GM18519 (cell line): ENCODE measurements at regions not wholly inside any gene's neighbourhood (a gene's known extent, or its start where the extent isn't known, plus 50 kb on each side); places are given as distances from the start of the nearest gene placed in this dataset.

Experiments
- ATAC-seq: cut with Tn5 transposase; IDR thresholded peaks from one replicate; pipeline ENCODE4 v1.9.1; 2021; ENCODE audit warnings: mild to moderate bottlenecking, moderate library complexity; ENCODE audit not compliant: unreplicated experiment, low FRiP score

DNA sequence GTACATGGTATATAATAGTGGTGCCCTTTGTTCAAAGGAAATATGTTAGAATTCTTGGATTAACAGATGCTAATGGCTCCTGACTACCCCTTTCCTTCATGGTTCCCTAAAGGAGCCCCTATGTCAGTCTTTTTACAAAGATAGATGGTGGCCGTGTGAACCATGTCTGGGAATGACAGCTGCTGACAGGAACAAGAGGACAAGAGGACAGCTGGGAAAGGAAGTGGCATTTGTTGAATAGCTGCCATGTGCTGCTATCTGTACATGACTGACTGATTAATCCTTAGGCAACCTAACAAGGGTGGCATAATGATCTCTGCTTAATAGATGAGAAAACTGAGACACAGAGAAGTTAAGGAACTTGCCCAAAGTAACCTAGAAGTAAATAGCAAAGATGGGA is 321.7 kb downstream of the ZNF621 start:
- no peak for ATAC-seq

DNA sequence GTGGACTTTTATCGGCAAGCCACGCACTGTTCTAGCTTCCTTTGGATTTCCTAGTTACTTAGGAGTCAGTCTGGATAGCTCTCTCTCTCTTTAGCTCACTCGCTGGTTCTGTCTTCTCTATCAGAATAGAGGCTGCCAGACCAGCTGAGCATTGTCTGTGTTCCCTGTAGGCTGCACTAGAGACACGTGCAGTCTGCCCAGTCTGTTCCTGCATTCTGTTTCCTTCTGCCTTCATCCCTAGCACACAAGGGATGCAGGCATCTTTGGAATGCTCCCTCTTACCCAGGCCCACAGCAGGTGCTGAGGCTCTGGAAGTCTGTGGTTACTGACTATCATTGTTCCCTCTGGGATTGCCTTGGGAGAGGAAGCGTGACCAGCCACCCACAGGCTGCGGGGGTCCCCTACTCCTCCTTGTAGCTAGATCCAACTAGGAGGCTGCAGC is 322.8 kb downstream of the ZNF621 start:
- ATAC-seq: no peak

DNA sequence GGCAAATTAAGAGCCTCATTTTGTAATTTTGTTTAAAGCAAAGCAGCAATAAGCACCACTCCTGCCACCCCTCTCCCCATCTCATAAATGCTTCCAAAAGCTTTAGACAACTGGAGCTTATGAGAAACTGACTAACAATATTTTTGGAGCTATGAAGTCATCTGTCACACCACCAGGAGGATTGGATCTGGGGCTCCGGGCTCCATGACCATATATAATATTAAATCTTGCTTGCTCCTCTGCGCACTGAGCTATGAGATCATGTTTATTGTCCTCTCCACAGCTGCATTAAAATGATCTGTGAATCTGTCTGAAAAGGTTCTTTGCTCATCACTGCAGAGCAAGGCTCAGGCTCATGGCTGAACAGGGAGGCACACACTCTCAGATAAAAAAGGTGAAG is 323.7 kb downstream of the ZNF621 start:
- ATAC-seq: no peak

DNA sequence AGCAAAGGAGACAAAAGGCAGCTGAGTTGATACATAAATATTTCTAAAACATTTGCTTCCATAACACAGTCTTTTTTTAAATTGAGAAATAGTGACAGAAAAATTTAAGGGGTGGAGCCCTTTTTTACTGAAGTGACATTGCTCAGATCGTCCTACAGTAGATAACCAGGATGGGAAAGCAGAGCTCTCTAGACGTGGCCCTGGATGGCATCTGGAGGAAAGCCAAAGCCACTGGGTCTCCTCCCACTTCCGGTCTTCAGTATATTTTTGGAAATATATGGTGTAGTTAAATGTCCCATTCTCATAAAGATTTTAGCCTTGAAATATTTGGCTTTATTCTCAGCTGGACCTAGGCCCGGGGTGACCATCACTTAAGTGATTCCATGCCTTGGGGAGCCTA is 326.1 kb downstream of the ZNF621 start:
- no peak for ATAC-seq

DNA sequence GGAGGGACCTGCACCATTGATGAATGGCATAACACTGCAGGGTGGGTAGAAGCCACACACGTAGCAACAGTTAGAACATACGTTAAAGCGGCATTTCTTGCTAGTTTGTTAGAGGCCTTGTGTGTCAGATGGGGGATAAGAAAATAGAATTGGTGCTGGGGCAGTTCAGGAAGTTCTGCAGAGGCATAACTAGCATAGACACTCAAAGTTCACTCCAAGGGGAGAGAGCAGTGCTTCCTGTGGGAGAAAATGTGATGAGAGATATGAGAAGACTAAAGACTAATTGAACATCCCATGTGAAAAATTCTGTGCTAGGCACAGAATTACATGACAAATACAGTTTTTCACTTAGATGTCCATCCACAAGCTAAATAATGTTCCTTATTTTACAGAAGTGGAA is 327.1 kb downstream of the ZNF621 start:
- no peak for ATAC-seq

DNA sequence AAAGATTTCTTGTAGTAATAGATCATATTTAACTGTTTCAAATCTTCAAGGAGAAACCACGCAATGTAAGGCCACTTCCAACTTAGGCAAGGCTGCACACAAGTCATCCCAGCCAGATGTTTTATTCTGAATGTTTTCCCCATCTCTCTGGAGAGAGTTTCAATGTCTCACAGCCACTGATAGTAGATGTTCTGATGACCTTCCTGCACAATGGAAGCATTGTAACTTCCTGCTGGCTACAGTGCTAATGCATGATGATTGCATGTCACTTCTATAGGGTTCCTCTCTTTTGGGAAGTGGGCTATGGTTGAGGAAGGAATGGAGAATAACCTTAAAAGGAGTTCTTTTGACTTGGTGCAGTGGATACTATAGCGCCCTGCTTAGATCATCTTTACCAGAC is 328.0 kb downstream of the ZNF621 start:
- ATAC-seq: no peak

DNA sequence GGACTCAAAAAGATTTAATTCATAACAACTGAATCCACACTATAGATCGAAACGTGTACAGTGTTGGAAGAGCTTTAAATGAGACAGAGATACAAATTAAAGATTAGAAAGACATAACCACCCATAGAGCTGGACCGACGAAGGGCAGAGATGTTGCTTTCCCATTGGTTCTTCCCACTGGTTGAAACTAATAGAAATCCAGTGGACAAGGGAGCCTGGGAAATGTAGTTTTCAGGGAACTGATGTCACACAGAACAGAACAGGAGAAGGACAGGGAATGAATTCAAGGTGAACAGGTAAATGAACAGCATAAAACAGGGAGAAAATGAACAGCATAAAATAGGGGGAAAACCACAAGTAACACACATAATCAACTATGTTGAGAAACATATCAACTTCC is 328.7 kb downstream of the ZNF621 start:
- no peak for ATAC-seq

DNA sequence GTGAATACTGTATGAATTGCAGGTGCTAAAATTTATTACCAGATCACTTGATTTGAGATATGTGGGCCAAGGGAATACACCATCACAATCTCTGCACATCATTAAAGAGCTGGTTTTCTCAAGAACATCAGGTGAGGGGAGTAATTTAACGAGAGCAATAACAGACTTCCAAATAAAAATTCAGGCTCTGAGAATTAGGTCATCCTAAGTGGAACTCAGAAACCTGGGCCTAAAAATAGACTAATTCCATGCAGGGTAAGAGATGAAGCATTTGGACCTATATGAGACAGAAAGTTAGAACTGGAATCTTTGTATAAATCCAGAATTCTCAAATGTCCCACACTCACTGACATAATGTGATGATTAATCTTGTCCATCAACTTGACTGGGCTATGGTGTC is 331.1 kb downstream of the ZNF621 start:
- no peak for ATAC-seq

DNA sequence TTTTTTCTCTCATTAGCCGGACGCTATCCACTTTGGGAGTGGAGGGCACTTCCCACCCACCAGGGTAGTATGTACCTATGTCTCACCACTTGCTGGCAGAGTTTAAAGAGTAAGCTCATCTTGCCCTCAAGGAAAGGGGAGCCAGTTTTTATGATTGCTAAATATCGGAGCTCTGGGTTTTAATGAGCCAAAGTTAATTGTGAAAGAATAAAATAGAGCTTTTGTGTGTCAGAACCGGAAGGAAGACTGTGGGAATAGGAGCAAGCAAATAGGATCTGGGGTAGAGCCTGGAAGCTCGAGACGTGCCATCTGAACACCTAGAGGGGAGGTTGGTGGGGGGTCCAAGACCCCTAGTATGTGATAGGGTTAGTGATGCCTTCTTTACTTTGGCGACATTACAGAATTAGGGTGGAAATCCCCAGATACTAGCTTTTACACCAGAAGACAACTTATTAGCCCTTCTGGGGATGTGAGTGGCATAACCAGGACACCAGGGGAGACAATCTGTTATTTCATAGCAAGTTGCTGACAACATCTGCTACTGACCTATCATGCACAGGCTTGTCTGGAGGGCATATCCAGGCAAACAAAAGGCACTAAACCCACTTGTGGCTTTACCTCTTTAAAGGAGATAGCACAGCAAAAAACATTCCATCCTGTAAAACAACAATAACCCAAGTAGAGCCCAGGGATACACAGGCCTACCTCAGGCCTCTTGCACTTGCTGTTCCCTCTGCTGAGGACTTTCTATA is 333.8 kb downstream of the ZNF621 start:
- no peak for ATAC-seq

DNA sequence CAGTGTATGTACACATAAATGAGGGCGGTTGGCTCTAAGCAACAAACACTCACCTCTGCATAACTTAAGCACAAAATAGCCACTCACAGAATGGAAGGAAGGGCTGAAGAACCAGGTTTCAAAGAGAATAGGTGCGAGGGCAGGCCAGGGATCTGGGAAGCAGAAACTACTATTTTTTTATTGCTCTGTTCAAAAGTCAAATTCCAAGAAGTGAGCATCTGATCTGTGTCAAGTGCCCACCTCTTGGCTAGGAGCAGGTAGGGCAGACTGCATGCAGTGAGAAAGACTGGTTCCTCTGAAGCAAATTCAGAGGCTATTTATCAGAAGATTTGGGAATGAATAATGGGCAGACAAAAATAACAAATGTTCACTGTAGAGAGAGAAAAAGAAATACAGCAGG is 336.4 kb upstream of the CTNNB1 start:
- ATAC-seq: no peak

DNA sequence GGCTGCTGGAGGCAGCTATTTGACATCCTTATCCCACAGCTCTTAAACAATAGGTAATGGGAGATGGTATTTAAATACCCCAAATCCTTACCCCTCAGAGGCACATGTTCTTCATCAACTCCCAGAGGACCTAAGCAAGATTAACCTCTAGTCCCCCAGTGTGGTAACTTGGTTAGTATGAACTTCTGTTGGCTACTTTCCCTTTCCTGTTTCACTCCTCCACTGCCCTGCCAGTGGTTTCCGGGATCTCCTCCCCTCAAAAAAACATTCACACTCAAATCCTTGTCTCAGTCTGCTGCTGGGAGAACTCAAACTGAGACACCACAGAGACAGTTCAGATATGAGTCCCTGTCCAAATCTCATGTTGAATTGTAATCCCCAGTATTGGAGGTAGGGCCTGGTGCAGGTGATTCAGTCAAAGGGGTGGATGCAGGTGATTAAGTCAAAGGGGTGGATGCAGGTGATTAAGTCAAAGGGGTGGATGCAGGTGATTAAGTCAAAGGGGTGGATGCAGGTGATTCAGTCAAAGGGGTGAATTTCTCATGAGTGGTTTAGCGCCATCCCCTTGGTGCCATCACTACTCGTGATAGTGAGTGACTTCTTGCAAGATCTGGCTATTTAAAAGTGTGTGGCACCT is 335.0 kb upstream of the CTNNB1 start:
- no peak for ATAC-seq

DNA sequence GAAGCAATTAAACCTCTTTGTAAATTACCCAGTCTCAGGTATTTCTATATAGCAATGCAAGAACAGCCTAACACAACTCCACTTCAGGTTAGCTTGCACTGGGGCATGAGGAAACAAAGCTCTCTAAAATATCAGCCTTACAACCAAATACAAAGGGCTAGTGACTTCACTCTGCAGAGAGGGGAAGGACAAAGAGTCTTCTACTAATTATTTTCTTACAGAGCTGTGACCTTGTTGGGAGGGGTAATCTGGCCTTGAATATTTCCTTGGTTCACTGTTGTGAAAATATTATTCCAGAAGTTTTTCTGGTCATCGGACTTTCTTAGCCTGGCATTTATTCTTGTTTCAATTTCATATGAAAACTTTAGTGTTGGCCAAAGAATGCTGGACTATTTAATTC is 334.4 kb upstream of the CTNNB1 start:
- ATAC-seq: no peak

DNA sequence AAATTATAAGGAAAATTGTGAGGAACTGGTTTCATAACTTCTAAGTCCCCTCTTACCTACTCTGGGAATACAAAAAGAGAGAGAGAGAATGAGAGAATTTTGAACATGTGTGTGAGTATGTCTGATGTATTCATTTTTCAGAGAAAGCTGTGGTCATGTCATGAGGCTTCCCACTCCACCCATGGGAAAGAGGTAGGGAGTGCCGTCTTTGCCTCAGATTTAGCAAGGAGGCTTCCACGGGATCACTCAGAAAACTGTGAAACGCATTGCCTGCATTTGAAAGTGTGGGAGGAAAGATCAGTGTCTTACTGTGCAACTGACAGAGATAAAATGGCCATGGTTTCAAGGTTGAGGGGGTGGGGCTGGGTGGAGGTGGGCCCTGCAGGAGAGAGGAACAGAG is 331.5 kb upstream of the CTNNB1 start:
- ATAC-seq: no peak

DNA sequence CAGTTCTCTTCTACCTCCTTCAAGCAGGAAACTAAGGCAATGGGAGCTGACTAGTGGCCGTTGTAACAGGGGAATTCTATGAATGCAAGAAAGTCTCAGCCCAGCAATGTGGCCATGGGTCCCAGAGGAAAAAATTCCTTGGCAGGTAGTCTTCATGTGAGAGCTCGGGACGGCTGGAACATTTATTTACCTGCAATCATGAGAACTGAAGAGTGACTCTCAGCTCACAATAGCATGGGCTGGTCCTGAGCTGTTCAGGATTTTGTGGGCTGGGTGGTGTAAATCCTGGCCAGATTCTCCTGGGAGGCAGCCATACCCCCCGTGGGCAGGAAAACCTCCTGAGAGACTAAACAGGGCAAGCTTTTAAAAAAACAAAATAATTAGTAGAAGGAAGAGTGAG is 330.3 kb upstream of the CTNNB1 start:
- ATAC-seq: no peak

DNA sequence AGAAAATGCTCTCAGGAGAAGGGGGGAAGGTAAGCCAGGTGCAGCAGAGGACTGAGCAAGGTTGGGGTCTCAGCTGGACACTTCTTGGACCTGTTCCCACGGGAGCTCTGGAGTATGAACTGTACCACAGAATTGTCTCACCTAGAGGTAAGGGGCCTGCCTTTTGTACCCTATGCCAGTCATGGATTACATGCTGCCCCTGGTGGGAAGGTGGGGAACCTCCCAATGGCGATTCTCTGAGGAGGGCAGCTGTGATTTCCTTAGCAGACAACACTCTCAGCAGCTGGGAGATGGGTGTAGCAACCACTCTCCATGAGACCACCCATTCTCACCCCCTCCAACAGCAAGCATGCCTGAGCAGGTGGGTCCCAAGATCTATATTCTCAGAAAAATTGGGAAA is 329.4 kb upstream of the CTNNB1 start:
- no peak for ATAC-seq

DNA sequence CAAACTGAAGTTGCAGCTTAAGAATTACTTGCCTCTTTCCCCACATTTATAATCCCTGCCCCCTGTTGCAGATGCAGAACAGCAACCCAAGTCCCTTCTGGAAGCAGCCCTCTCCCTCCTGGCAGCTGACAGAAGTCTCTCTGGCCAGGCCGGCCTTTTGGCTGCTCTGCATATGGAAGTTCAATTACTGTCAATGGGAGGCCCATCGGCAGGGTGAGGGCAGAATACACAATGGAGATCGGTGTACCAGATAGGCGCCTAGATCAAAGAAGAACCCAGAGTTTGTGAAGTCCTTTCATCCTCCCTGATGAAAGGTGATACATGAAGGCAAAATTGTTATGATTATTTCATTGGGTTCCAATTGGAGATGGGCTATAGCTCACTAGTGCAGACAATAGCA is 327.9 kb upstream of the CTNNB1 start:
- no peak for ATAC-seq

DNA sequence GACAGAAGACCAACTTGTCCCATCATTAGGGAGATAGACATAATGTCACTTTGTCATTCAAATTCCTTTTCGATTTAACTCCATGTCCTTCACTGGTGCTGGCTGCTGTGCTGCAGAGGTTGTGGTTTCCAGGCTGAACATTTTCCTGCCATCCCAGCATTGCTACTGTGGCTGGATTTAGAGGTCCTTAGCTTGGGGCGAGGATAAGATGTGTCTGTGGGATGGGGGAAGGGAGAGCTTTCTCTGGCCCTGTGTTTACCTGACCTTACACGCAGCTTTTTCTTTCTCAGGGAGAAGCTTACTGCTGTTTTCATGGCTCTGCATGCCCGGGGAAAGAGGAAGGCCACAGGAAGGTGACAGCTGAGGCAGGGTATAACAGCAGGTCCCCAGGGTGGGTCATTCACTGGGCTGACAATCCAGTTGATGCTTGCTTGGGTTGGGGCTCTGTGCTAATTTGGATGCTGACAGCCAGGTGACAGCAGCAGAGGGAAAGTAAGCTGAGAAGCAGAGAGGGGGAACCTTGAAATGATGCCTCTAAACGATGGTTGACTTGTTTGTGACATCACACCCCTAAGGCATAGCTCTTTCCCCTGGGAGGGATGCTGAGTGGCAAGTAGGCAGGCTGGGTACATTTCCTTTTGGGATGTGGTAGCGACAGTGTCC is 326.9 kb upstream of the CTNNB1 start:
- ATAC-seq: no peak

DNA sequence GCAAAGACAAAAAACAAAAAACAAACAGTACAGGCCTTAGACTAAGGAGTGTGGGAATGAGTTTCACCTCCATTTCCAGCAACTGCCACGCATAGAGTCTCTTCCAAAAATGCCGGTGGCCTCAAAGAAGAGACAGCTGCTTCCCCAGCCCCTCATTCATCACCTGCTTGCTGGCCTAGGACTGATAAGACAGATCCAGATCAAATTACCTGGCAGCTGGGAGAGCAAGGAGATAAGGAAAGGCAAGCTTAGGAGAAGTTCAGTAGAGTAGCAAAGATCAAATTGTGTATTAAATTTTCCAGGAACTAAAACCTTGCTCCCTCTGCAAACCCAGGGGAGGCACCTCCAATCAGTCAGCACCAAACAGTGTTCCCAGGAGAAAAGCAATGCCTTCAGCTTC is 325.8 kb upstream of the CTNNB1 start:
- no peak for ATAC-seq

DNA sequence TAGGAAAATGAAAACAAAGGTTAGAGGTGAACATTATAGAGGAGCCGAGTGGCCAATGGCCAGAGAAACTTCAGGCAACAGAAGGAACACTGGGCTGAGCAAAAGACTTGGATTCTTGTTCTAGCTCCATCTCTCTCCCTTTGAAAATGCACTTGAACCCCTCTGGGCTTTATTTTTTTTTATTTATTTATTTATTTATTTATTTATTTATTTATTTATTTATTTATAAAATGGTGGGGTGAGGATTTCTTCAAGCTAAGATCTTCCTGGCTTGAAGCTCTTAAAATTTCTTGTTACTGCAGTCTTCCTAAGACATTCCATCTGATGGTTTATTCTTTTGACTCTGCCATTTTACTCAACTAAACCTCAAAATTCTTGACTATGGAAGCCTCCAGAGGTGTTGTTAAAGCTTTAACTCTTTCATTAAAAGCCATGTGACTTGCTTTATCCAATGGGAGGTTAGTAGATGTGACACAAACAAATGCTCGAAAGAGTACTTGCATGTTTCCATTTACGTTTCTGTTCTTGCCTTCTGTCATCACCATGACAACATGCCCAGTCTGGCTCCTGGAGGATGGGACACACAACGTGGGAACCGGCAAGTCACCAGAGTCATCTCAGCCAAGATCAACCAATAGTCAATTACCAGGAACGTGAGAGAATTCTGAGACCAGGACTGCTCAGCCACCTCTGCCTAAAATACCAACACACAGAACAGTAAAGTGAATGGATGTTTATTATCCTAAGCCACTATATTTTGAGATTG is 325.2 kb upstream of the CTNNB1 start:
- ATAC-seq: no peak

DNA sequence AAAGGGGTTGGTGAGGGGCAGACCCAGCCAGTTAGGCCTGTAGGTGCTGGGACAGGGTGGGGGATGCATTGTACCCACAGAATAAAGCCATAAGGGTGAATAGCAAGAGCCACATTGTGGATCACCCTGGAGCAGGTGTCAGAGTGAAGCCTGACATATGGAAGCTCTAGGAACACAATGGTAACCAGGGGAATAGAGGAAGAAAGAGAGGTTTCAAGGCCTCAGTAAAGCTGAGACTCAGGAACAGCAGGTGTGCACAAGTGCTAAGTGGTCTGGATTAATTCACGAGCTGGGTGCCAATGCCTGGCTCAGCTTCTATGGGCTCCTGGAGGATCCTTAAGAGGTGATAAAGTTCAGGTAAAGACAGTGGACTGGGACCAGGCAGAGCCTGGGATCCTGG is 323.7 kb upstream of the CTNNB1 start:
- ATAC-seq: no peak

DNA sequence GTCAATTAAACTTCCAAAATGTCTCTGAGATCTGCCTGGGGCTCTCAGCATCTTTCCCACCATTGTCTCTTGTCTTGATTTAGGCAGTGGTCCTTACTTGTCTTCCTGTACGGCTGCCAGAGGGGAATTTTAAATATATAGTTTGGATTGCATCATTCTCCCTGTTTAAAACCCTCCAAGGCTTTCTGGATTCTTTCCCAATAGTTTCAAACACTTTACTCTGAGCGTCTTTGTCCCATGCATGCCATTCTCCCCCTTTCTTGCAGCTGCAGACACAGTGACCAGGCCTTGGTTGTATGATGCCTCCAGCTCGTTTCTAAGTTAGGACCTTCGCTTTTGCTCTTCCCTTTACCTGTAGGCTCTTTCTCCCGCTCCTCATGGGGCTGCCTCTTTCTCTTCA is 323.3 kb upstream of the CTNNB1 start:
- no peak for ATAC-seq
